A549 (cell line): ENCODE measurements at regions not wholly inside any gene's neighbourhood (a gene's known extent, or its start where the extent isn't known, plus 50 kb on each side); places are given as distances from the start of the nearest gene placed in this dataset.

Source experiments
- ATAC-seq, 2 experiments: fragments of 200-7000 bp in 1 of 2; fragments of >200 bp in 1 of 2; cut with Nextera tagmentation in 1 of 2; cut with Tn5 transposase in 1 of 2; 3 replicates each; pipeline versions ENCODE4 v1.8.0 to v1.9.1; 2018 to 2020; ENCODE audit warnings: mild to moderate bottlenecking in 1 of 2, moderate library complexity in 1 of 2
- CTCF ChIA-PET: fragments of 300-600 bp; sonication (Branson Sonifier 250); formaldehyde crosslinking; extraction: SDS; loops from one replicate; lab custom pipeline; 2021; ENCODE audit warnings: antibody characterized with exemption, inconsistent platforms; lab: Yijun Ruan, JAX
- POLR2A ChIA-PET: fragments of 350-600 bp; formaldehyde crosslinking; extraction: SDS; loops from one replicate; lab custom pipeline; 2021; ENCODE audit warnings: antibody characterized with exemption, inconsistent platforms; lab: Yijun Ruan, JAX
- DNase-seq, 2 experiments: peaks; one replicate each; pipeline versions ENCODE4 v3.0.0 to v3.0.0-alpha.2; 2011 to 2016; ENCODE audit warnings: low read depth in 1 of 2, low spot score in 1 of 2
- FAIRE-seq: peaks from 2 replicates; lab custom pipeline; 2011; peaks lifted over from hg19 to GRCh38; lab: Jason Lieb, UNC
- H3K27ac ChIP-seq, 2 experiments: fragments of >200 bp; sonication (Bioruptor Twin); formaldehyde crosslinking; 3 replicates each; pipeline ENCODE4 v1.5.1; 2016 to 2017
- H3K4me1 ChIP-seq: fragments of >200 bp; sonication (Bioruptor Twin); formaldehyde crosslinking; 3 replicates; pipeline ENCODE4 v1.6.1; 2016
- H3K4me2 ChIP-seq: fragments of >200 bp; sonication (Bioruptor Twin); formaldehyde crosslinking; 3 replicates; pipeline ENCODE4 v1.6.1; 2016
- H3K4me3 ChIP-seq: fragments of >200 bp; sonication (Bioruptor Twin); formaldehyde crosslinking; 3 replicates; pipeline ENCODE4 v1.5.1; 2016
- H3K9me3 ChIP-seq: fragments of >200 bp; sonication (Bioruptor Twin); formaldehyde crosslinking; 3 replicates; pipeline ENCODE4 v1.6.1; 2016
- CBX8 ChIP-seq: fragments of 200-600 bp; sonication (generic); IDR thresholded peaks from 2 replicates; pipeline ENCODE4 v1.6.1; 2016
- CHD4 ChIP-seq: fragments of 200-600 bp; sonication (generic); IDR thresholded peaks from 2 replicates; pipeline ENCODE4 v1.6.1; 2016; ENCODE audit warnings: antibody characterized with exemption, mild to moderate bottlenecking, borderline replicate concordance
- EHF ChIP-seq: fragments of 250-450 bp; sonication (Bioruptor Pico); IDR thresholded peaks from 2 replicates; pipeline ENCODE4 v1.5.0; 2020; ENCODE audit warnings: mild to moderate bottlenecking
- EP300 ChIP-seq, 2 experiments: fragments of >200 bp; sonication (Bioruptor Twin); formaldehyde crosslinking; IDR thresholded peaks; 2 replicates in 1 of 2; 3 replicates in 1 of 2; pipeline ENCODE4 v1.6.1; 2016 to 2017
- FOXS1 ChIP-seq: fragments of 250-450 bp; sonication (Bioruptor Pico); IDR thresholded peaks from 2 replicates; pipeline ENCODE4 v1.5.0; 2020; ENCODE audit warnings: mild to moderate bottlenecking, moderate library complexity
- HDAC2 ChIP-seq: fragments of 200-600 bp; sonication (generic); IDR thresholded peaks from 2 replicates; pipeline ENCODE4 v1.6.1; 2016
- HEYL ChIP-seq: fragments of 250-450 bp; sonication (Bioruptor Pico); IDR thresholded peaks from 2 replicates; pipeline ENCODE4 v1.8.0; 2021; ENCODE audit warnings: mild to moderate bottlenecking, moderate library complexity
- HOXB13 ChIP-seq: fragments of 250-450 bp; sonication (Bioruptor Pico); IDR thresholded peaks from 2 replicates; pipeline ENCODE4 v1.5.0; 2020; ENCODE audit warnings: low read depth, mild to moderate bottlenecking, moderate library complexity
- JUN ChIP-seq, 2 experiments: fragments of >200 bp; sonication (Bioruptor Twin); formaldehyde crosslinking; IDR thresholded peaks; 2 replicates in 1 of 2; 3 replicates in 1 of 2; pipeline ENCODE4 v1.6.1; 2016 to 2017
- KDM5A ChIP-seq: fragments of 200-600 bp; sonication (generic); IDR thresholded peaks from 2 replicates; pipeline ENCODE4 v1.6.1; 2016; ENCODE audit warnings: antibody characterized with exemption, mild to moderate bottlenecking
- MYC ChIP-seq: IDR thresholded peaks from 2 replicates; pipeline ENCODE4 v1.6.1; 2012; ENCODE audit warnings: mild to moderate bottlenecking, inconsistent platforms, low read length, improper control_type of control experiment, borderline replicate concordance
- NFE2L2 ChIP-seq: fragments of 150-350 bp; conservative IDR thresholded peaks from 2 replicates; pipeline ENCODE4 v1.6.1; 2014; ENCODE audit warnings: low read length
- NR3C1 ChIP-seq: fragments of >200 bp; sonication (Bioruptor Twin); formaldehyde crosslinking; IDR thresholded peaks from 3 replicates; pipeline ENCODE4 v1.6.1; 2017
- POLR2A ChIP-seq: IDR thresholded peaks from 2 replicates; pipeline ENCODE4 v1.6.1; 2012; ENCODE audit warnings: mild to moderate bottlenecking, low read length
- POLR2AphosphoS2 ChIP-seq: conservative IDR thresholded peaks from 2 replicates; pipeline ENCODE4 v1.6.1; 2012; ENCODE audit warnings: low read length, improper control_type of control experiment, inconsistent platforms
- RAD21 ChIP-seq, 2 experiments: fragments of >200 bp in 1 of 2; sonication (Bioruptor Twin) in 1 of 2; formaldehyde crosslinking in 1 of 2; IDR thresholded peaks in 1 of 2; conservative IDR thresholded peaks in 1 of 2; 2 replicates in 1 of 2; 3 replicates in 1 of 2; pipeline ENCODE4 v1.6.1; 2012 to 2018; ENCODE audit warnings: inconsistent platforms in 1 of 2
- RARB ChIP-seq: fragments of 250-450 bp; sonication (Bioruptor Pico); IDR thresholded peaks from 2 replicates; pipeline ENCODE4 v1.8.0; 2021; ENCODE audit warnings: mild to moderate bottlenecking, moderate library complexity
- SMC3 ChIP-seq: fragments of >200 bp; sonication (Bioruptor Twin); formaldehyde crosslinking; IDR thresholded peaks from 3 replicates; pipeline ENCODE4 v1.6.1; 2018; ENCODE audit warnings: inconsistent platforms
- SREBF2 ChIP-seq: fragments of 450-650 bp; IDR thresholded peaks from 2 replicates; pipeline ENCODE4 v1.6.1; 2014; ENCODE audit warnings: mild to moderate bottlenecking, moderate library complexity
- TFCP2L1 ChIP-seq: fragments of 250-450 bp; sonication (Bioruptor Pico); IDR thresholded peaks from 2 replicates; pipeline ENCODE4 v1.5.0; 2021; ENCODE audit warnings: mild to moderate bottlenecking
- ZC3H11A ChIP-seq: fragments of 450-650 bp; IDR thresholded peaks from 2 replicates; pipeline ENCODE4 v1.6.1; 2014; ENCODE audit warnings: antibody characterized with exemption, mild to moderate bottlenecking
- ZFP36 ChIP-seq: fragments of 450-650 bp; IDR thresholded peaks from 2 replicates; pipeline ENCODE4 v1.6.1; 2014; ENCODE audit warnings: borderline replicate concordance; ENCODE audit not compliant: partially characterized antibody
- WGBS: methylation state at CpG from one replicate; pipeline ENCODE4 v1.1.6; 2017; ENCODE audit errors: missing lambda C conversion rate; 5-methylcytosine and 5-hydroxymethylcytosine counted together
- TF ChIP-seq, protein P1 (sequence below): IDR thresholded peaks from 2 replicates; pipeline ENCODE4 v1.6.1; 2012
- TF ChIP-seq, protein P2 (sequence below): fragments of 250-450 bp; sonication (Bioruptor Pico); IDR thresholded peaks from 2 replicates; pipeline ENCODE4 v1.5.0; 2020; ENCODE audit warnings: low read depth, mild to moderate bottlenecking, moderate library complexity
- TF ChIP-seq, protein P3 (sequence below): fragments of 150-350 bp; IDR thresholded peaks from 2 replicates; pipeline ENCODE4 v1.6.1; 2014; ENCODE audit warnings: low read depth, mild to moderate bottlenecking, low read length
- TF ChIP-seq, protein P4 (sequence below): fragments of >200 bp; sonication (Bioruptor Twin); formaldehyde crosslinking; IDR thresholded peaks from 3 replicates; pipeline ENCODE4 v1.5.1; 2016

DNA sequence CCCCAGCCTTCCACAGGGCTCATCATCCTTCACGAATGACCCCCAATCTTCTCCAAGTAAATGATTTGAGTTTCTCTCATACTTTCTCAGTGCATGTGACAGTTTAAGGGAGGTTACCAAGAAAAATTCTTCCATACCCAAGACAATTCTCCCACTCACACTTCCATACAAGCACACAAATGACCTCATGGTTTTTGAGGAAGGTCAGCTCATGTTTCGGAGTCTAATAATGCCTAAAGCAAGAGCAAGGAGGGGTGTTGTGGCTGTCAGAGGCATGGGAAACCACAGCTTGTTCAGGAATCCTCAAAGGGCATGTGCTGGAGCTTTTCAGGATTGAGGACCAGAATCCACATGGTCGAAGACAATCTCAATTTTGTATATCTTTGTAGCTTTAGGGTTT lies 279.0 kb downstream of the MAFB start (continued):
- TF ChIP-seq, protein P1, sequence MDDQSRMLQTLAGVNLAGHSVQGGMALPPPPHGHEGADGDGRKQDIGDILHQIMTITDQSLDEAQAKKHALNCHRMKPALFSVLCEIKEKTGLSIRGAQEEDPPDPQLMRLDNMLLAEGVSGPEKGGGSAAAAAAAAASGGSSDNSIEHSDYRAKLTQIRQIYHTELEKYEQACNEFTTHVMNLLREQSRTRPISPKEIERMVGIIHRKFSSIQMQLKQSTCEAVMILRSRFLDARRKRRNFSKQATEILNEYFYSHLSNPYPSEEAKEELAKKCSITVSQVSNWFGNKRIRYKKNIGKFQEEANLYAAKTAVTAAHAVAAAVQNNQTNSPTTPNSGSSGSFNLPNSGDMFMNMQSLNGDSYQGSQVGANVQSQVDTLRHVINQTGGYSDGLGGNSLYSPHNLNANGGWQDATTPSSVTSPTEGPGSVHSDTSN: no peak
- TF ChIP-seq EHF (CRISPR knock-in tag) (no peak), EP300 (IDR thresholded peaks at IDR 0.05) (no peak), HOXB13 (CRISPR knock-in tag) (no peak)

DNA sequence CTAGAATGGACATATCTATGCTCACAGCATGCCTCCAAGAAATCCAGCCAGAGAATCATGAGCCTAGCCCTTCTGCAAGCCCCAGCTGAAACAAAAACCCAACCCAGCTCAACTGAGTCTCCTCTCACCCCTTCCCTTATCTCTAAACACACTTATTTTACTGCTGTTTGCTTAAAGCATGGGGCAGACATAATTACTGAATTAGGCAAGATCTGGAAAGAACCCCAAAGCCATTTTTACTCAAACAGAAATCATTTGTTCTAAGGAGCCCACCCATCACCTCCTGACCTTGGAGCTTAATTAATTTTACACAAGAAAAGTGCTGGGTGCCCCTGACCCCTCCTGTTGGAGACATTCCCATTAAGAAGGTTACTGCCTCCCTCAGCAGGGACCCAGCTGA lies 291.6 kb downstream of the MAFB start:
- CTCF ChIA-PET: interaction anchor here (1.3 kb wide), 1 partner anchor 10 kb away, joined by 4 read pairs; no protein-coding TSS in a partner anchor
- no peak for ATAC-seq
- FAIRE-seq: no peak

DNA sequence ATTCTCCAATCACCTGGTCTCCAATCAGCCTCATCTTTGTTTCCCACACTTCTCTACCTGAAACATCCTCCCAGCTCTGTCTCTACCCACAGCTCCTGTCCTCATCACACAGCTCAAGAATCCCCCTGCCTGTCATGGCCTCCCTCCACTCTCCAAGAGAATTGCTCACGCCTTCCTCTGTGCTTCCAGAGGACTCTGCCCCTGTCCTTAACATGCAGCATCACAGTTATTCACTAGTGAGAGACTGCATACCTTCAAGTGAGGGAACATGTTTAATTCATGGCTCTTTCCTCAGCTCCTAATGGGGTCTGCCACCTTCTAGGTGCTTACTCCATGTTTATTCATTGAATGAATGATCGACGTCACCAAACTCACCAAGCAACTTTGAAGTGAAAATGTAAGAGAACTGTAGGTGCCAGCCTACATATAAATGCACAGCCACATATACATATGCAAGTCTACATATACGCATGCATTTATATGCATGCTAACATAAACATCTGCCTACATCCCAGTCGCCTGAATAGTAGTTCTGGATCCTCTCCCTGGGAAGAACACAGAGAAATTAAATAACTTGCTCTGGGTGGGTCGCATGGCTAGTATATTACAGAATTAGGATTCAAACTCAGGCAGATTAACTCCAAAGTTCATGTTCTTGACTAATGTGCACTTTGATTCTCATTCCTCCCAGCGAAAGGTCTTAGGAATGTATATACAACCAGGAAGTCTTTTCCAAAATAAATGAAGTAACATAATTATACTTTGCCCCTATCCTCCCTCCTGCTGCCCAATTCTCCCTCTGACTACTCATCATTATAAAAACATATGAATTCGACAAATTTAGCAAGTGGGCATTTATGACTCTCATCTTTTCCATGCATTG lies 295.6 kb downstream of the MAFB start:
- WGBS: 13% methylated on average over 8 of the region's 8 CpGs
- POLR2A ChIA-PET: no interaction called here
- no peaks in the 10 kb centered on the region for H3K9me3 ChIP-seq
- no peak overlapping the region for H3K27ac ChIP-seq
- no peak for ATAC-seq
- no peak for FAIRE-seq
- H3K4me1 ChIP-seq: no peaks in the 10 kb centered on the region
- CTCF ChIA-PET: no interaction called here
- TF ChIP-seq EP300 (IDR thresholded peaks at IDR 0.05) (no peak), NR3C1 (no peak), FOXS1 (CRISPR knock-in tag) (no peak), MYC (no peak), SREBF2 (no peak), HDAC2 (no peak), JUN (IDR thresholded peaks at IDR 0.05) (no peak), HEYL (CRISPR knock-in tag) (no peak)
- TF ChIP-seq, protein P2, sequence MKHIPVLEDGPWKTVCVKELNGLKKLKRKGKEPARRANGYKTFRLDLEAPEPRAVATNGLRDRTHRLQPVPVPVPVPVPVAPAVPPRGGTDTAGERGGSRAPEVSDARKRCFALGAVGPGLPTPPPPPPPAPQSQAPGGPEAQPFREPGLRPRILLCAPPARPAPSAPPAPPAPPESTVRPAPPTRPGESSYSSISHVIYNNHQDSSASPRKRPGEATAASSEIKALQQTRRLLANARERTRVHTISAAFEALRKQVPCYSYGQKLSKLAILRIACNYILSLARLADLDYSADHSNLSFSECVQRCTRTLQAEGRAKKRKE: no peak
- TF ChIP-seq, protein P3, sequence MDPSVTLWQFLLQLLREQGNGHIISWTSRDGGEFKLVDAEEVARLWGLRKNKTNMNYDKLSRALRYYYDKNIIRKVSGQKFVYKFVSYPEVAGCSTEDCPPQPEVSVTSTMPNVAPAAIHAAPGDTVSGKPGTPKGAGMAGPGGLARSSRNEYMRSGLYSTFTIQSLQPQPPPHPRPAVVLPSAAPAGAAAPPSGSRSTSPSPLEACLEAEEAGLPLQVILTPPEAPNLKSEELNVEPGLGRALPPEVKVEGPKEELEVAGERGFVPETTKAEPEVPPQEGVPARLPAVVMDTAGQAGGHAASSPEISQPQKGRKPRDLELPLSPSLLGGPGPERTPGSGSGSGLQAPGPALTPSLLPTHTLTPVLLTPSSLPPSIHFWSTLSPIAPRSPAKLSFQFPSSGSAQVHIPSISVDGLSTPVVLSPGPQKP: no peak
- TF ChIP-seq, all 56 proteins: peak for 0
- Histone ChIP-seq H3K4me2 (no peak overlapping the region), H3K4me3 (no peak overlapping the region)
- DNase-seq: no peak

More for the DNA sequence above, 291.6 kb downstream of the MAFB start:
- no peak overlapping the region for H3K4me3 ChIP-seq
- H3K9me3 ChIP-seq: no peaks in the 10 kb centered on the region
- DNase-seq: no peak
- no peak overlapping the region for H3K27ac ChIP-seq
- H3K4me2 ChIP-seq: no peak overlapping the region
- TF ChIP-seq NFE2L2 (no peak), KDM5A (no peak), CBX8 (no peak), ZFP36 (no peak), RAD21 (conservative IDR thresholded peaks at IDR 0.05 in 1 of 2, IDR thresholded peaks at IDR 0.05 in 1 of 2) (no peak), RARB (CRISPR knock-in tag) (no peak), CHD4 (no peak), POLR2AphosphoS2 (no peak), SMC3 (no peak), FOXS1 (CRISPR knock-in tag) (no peak), HOXB13 (CRISPR knock-in tag) (no peak), POLR2A (no peak), TFCP2L1 (no peak), HDAC2 (no peak), MYC (no peak), ZC3H11A (no peak)
- TF ChIP-seq, protein P4, sequence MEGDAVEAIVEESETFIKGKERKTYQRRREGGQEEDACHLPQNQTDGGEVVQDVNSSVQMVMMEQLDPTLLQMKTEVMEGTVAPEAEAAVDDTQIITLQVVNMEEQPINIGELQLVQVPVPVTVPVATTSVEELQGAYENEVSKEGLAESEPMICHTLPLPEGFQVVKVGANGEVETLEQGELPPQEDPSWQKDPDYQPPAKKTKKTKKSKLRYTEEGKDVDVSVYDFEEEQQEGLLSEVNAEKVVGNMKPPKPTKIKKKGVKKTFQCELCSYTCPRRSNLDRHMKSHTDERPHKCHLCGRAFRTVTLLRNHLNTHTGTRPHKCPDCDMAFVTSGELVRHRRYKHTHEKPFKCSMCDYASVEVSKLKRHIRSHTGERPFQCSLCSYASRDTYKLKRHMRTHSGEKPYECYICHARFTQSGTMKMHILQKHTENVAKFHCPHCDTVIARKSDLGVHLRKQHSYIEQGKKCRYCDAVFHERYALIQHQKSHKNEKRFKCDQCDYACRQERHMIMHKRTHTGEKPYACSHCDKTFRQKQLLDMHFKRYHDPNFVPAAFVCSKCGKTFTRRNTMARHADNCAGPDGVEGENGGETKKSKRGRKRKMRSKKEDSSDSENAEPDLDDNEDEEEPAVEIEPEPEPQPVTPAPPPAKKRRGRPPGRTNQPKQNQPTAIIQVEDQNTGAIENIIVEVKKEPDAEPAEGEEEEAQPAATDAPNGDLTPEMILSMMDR: no peak
- TF ChIP-seq, all 56 proteins: peak for 0
- no peaks in the 10 kb centered on the region for H3K4me1 ChIP-seq
- POLR2A ChIA-PET: no interaction called here
